Loucy (cell line): ENCODE measurements at regions not wholly inside any gene's neighbourhood (a gene's known extent, or its start where the extent isn't known, plus 50 kb on each side); places are given as distances from the start of the nearest gene placed in this dataset.

ENCODE experiments used
- H2AFZ ChIP-seq: fragments of 200-600 bp; sonication (generic); 2 replicates; pipeline ENCODE4 v1.6.0; 2016; ENCODE audit warnings: antibody characterized with exemption, mild to moderate bottlenecking, low read length, moderate library complexity
- H3F3A ChIP-seq: fragments of 200-600 bp; 2 replicates; pipeline ENCODE4 v1.6.0; 2016; ENCODE audit warnings: antibody characterized with exemption, low read depth, mild to moderate bottlenecking
- H3K27me3 ChIP-seq: fragments of 200-600 bp; sonication (generic); 2 replicates; pipeline ENCODE4 v1.6.1; 2014; ENCODE audit warnings: low read length, mild to moderate bottlenecking; ENCODE audit not compliant: insufficient read depth, poor library complexity, severe bottlenecking
- H3K36me3 ChIP-seq: fragments of 200-600 bp; sonication (generic); 2 replicates; pipeline ENCODE4 v1.6.1; 2016; ENCODE audit warnings: low read length; ENCODE audit not compliant: insufficient read depth
- H3K4me1 ChIP-seq: fragments of 200-600 bp; sonication (generic); 2 replicates; pipeline ENCODE4 v1.5.1; 2014; ENCODE audit warnings: low read length, mild to moderate bottlenecking; ENCODE audit not compliant: insufficient read depth, poor library complexity, severe bottlenecking
- H3K4me2 ChIP-seq: fragments of 200-600 bp; sonication (generic); 2 replicates; pipeline ENCODE4 v1.6.0; 2014; ENCODE audit warnings: antibody characterized with exemption, low read length, low read depth, mild to moderate bottlenecking; ENCODE audit not compliant: poor library complexity, severe bottlenecking
- H3K4me3 ChIP-seq: fragments of 200-600 bp; sonication (generic); 2 replicates; pipeline ENCODE4 v1.5.1; 2014; ENCODE audit warnings: low read length, mild to moderate bottlenecking, mixed read lengths; ENCODE audit not compliant: poor library complexity, severe bottlenecking
- H3K79me2 ChIP-seq: fragments of 200-600 bp; sonication (generic); 2 replicates; pipeline ENCODE4 v1.6.1; 2014; ENCODE audit warnings: low read length; ENCODE audit not compliant: insufficient read depth
- H3K9ac ChIP-seq: fragments of 200-600 bp; sonication (generic); 2 replicates; pipeline ENCODE4 v1.6.0; 2014; ENCODE audit warnings: mild to moderate bottlenecking, low read depth, low read length, moderate library complexity; ENCODE audit not compliant: poor library complexity, severe bottlenecking
- H3K9me2 ChIP-seq: fragments of 200-600 bp; sonication (generic); replicated peaks from 2 replicates; pipeline ENCODE4 v1.6.1; 2016; ENCODE audit warnings: low read depth, low read length, mixed read lengths
- H3K9me3 ChIP-seq: fragments of 200-600 bp; sonication (generic); 2 replicates; pipeline ENCODE4 v1.6.1; 2014; ENCODE audit warnings: mild to moderate bottlenecking, antibody characterized with exemption, low read length, low read depth; ENCODE audit not compliant: insufficient read depth
- H4K20me1 ChIP-seq: fragments of 200-600 bp; sonication (generic); 2 replicates; pipeline ENCODE4 v1.6.0; 2014; ENCODE audit warnings: antibody characterized with exemption, low read length, mild to moderate bottlenecking; ENCODE audit not compliant: insufficient read depth, poor library complexity, severe bottlenecking
- CTCF ChIP-seq: fragments of 200-600 bp; sonication (generic); conservative IDR thresholded peaks from 2 replicates; pipeline ENCODE4 v1.5.1; 2014; ENCODE audit warnings: mild to moderate bottlenecking, antibody characterized with exemption, low read length
- EZH2phosphoT487 ChIP-seq: fragments of 200-600 bp; IDR thresholded peaks from 2 replicates; pipeline ENCODE4 v1.6.1; 2018; ENCODE audit warnings: antibody characterized with exemption, mild to moderate bottlenecking, moderate library complexity, borderline replicate concordance

GRCh38 chr4:3671571-3672464 lies 94.4 kb upstream of the ADRA2C start:
- Histone ChIP-seq H4K20me1 (no peaks in the 10 kb centered on the region), H3K9me3 (peaks cover 3% of the 10 kb centered on the region; the same call in 1 of the 2 replicates), H3K36me3 (no peaks in the 10 kb centered on the region), H3K79me2 (no peaks in the 10 kb centered on the region), H2AFZ (no peak overlapping the region), H3K27me3 (no peaks in the 10 kb centered on the region), H3K9ac (no peak overlapping the region), H3K9me2 (no peaks in the 10 kb centered on the region), H3K4me2 (no peak overlapping the region), H3K4me3 (no peak overlapping the region), H3K4me1 (no peaks in the 10 kb centered on the region), H3F3A (no peaks in the 10 kb centered on the region)
- no peak for TF ChIP-seq CTCF
- no peak for TF ChIP-seq EZH2phosphoT487

GRCh38 chr4:3670521-3671519 lies 95.4 kb upstream of the ADRA2C start:
- Histone ChIP-seq H3K36me3 (no peaks in the 10 kb centered on the region), H4K20me1 (no peaks in the 10 kb centered on the region)

More at GRCh38 chr4:3670521-3671519, 95.4 kb upstream of the ADRA2C start:
- H3K9me3 ChIP-seq: peaks cover 3% of the 10 kb centered on the region; the same call in 1 of the 2 replicates
- no peak overlapping the region for H3K9ac ChIP-seq
- TF ChIP-seq EZH2phosphoT487 (no peak), CTCF (no peak)
- H3K4me1 ChIP-seq: no peaks in the 10 kb centered on the region
- H3K79me2 ChIP-seq: no peaks in the 10 kb centered on the region
- no peaks in the 10 kb centered on the region for H3K27me3 ChIP-seq
- no peaks in the 10 kb centered on the region for H3F3A ChIP-seq
- H3K4me2 ChIP-seq: no peak overlapping the region
- no peak overlapping the region for H2AFZ ChIP-seq
- no peaks in the 10 kb centered on the region for H3K9me2 ChIP-seq
- H3K4me3 ChIP-seq: no peak overlapping the region
